ENCODE measurements at regions not wholly inside any gene's neighbourhood (a gene's known extent, or its start where the extent isn't known, plus 50 kb on each side); places are given as distances from the start of the nearest gene placed in this dataset.

GRCh38 chr10:65110009-65110408 lies 1588.8 kb downstream of the REEP3 start (continued):
- TF ChIP-seq, protein P1, sequence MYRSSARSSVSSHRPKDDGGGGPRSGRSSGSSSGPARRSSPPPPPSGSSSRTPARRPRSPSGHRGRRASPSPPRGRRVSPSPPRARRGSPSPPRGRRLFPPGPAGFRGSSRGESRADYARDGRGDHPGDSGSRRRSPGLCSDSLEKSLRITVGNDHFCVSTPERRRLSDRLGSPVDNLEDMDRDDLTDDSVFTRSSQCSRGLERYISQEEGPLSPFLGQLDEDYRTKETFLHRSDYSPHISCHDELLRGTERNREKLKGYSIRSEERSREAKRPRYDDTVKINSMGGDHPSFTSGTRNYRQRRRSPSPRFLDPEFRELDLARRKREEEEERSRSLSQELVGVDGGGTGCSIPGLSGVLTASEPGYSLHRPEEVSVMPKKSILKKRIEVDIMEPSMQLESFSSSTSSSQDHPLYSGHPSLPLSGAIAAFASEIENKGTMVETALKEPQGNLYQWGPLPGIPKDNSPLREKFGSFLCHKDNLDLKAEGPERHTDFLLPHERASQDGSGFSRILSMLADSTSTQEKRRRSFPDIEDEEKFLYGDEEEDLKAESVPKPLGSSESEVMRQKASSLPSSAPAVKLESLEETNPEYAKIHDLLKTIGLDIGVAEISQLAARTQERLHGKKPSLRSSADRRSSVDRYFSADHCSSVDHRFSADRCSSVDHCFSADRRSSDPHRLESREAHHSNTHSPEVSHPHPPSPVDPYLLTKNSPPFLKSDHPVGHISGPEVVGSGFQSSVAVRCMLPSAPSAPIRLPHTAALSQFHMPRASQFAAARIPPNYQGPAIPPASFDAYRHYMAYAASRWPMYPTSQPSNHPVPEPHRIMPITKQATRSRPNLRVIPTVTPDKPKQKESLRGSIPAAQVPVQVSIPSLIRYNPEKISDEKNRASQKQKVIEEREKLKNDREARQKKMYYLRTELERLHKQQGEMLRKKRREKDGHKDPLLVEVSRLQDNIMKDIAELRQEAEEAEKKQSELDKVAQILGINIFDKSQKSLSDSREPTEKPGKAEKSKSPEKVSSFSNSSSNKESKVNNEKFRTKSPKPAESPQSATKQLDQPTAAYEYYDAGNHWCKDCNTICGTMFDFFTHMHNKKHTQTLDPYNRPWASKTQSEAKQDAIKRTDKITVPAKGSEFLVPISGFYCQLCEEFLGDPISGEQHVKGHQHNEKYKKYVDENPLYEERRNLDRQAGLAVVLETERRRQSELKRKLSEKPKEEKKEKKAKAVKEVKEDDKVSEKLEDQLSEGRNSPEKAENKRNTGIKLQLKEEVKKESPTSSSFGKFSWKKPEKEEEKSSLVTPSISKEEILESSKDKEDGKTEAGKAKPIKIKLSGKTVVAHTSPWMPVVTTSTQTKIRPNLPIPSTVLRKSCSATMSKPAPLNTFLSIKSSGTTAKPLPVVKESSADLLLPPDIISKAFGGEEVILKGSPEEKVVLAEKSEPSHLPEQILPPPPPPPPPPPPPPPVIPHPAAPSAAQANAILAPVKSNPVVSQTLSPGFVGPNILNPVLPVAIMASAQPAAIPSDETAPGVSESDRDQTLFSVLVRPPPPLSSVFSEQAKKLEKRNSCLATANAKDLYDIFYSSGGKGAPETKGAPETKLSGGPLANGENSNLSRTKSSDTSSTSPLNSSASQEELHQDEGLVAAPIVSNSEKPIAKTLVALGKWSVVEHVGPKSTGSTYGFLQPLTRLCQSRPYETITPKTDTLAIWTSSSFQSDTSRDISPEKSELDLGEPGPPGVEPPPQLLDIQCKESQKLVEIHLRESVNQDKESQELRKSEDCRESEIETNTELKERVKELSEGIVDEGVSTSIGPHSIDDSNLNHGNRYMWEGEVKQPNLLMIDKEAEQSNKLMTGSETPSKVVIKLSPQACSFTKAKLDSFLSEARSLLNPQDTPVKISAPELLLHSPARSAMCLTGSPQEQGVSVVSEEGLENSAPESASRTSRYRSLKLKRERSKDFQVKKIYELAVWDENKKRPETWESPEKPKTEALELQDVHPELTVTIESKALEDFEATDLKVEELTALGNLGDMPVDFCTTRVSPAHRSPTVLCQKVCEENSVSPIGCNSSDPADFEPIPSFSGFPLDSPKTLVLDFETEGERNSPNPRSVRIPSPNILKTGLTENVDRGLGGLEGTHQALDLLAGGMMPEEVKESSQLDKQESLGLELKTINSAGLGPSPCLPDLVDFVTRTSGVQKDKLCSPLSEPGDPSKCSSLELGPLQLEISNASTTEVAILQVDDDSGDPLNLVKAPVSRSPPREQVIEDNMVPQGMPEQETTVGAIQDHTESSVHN (CRISPR knock-in tag; IDR thresholded peaks at IDR 0.05): no peak
- TF ChIP-seq RAD21 (CRISPR knock-in tag; IDR thresholded peaks at IDR 0.05): no peak
- no peak for TF ChIP-seq ZNF281 (CRISPR knock-in tag; IDR thresholded peaks at IDR 0.05; ENCODE audit: borderline replicate concordance)
- TF ChIP-seq ELF1 (CRISPR knock-in tag; IDR thresholded peaks at IDR 0.05): no peak

Data from HepG2 (cell line).